ENCODE measurements at regions not wholly inside any gene's neighbourhood (a gene's known extent, or its start where the extent isn't known, plus 50 kb on each side); places are given as distances from the start of the nearest gene placed in this dataset.

GRCh38 chr6:1176567-1176966, 135.3 kb upstream of the FOXQ1 start:
- H3K27ac ChIP-seq (ENCODE audit: extremely low read depth, low read depth, low read length), result no peak overlapping the region
- H3K9me3 ChIP-seq (ENCODE audit: control insufficient read depth, insufficient read depth, low read depth, low read length), result no peaks in the 10 kb centered on the region
- H3K4me1 ChIP-seq (ENCODE audit: control insufficient read depth, insufficient read depth, low read length), result peaks cover 5% of the 10 kb centered on the region; the same call in 1 of the 2 replicates
- no peak overlapping the region for H3K4me3 ChIP-seq (ENCODE audit: low read depth, low read length)
- CTCF ChIA-PET, result interaction anchor here (0.9 kb wide), 1 partner anchor 25 kb away, joined by 4 read pairs; no protein-coding TSS in a partner anchor
- TF ChIP-seq ZBTB8A (tag by site-specific recombination; IDR thresholded peaks at IDR 0.05), result no peak
- peak; percentile 45; the same call in 1 of the 2 replicates for TF ChIP-seq ZBTB20 (tag by site-specific recombination; IDR thresholded peaks at IDR 0.05)
- no peaks in the 10 kb centered on the region for H3K36me3 ChIP-seq (ENCODE audit: control insufficient read depth in 2 of 2, insufficient read depth in 1 of 2, low read length in 2 of 2)
- POLR2A ChIA-PET, result interaction anchor here (0.6 kb wide), 1 partner anchor 236 kb away, joined by 5 read pairs; no protein-coding TSS in a partner anchor

GRCh38 chr6:1175877-1176276, 136.0 kb upstream of the FOXQ1 start:
- no peaks in the 10 kb centered on the region for H3K36me3 ChIP-seq (ENCODE audit: control insufficient read depth in 2 of 2, insufficient read depth in 1 of 2, low read length in 2 of 2)
- CTCF ChIA-PET, result interaction anchor here (0.9 kb wide), 1 partner anchor 25 kb away, joined by 4 read pairs; no protein-coding TSS in a partner anchor
- POLR2A ChIA-PET, result no interaction called here
- H3K4me1 ChIP-seq (ENCODE audit: control insufficient read depth, insufficient read depth, low read length), result peaks cover 8% of the 10 kb centered on the region
- no peak for TF ChIP-seq ZNF837 (tag by site-specific recombination; IDR thresholded peaks at IDR 0.05)
- TF ChIP-seq ZNF146 (tag by site-specific recombination; IDR thresholded peaks at IDR 0.05), result no peak
- no peak for TF ChIP-seq ZNF214 (tag by site-specific recombination; IDR thresholded peaks at IDR 0.05; ENCODE audit: borderline replicate concordance)
- no peak for TF ChIP-seq OVOL3 (tag by site-specific recombination; IDR thresholded peaks at IDR 0.05)
- H3K9me3 ChIP-seq (ENCODE audit: control insufficient read depth, insufficient read depth, low read depth, low read length), result no peaks in the 10 kb centered on the region
- H3K27ac ChIP-seq (ENCODE audit: extremely low read depth, low read depth, low read length), result no peak overlapping the region
- H3K4me3 ChIP-seq (ENCODE audit: low read depth, low read length), result no peak overlapping the region

GRCh38 chr6:1170794-1171193, 141.1 kb upstream of the FOXQ1 start:
- CTCF ChIA-PET, result no interaction called here
- no peaks in the 10 kb centered on the region for H3K9me3 ChIP-seq (ENCODE audit: control insufficient read depth, insufficient read depth, low read depth, low read length)
- POLR2A ChIA-PET, result no interaction called here
- H3K27ac ChIP-seq (ENCODE audit: extremely low read depth, low read depth, low read length), result no peak overlapping the region
- H3K36me3 ChIP-seq (ENCODE audit: control insufficient read depth in 2 of 2, insufficient read depth in 1 of 2, low read length in 2 of 2), result no peaks in the 10 kb centered on the region
- no peak overlapping the region for H3K4me3 ChIP-seq (ENCODE audit: low read depth, low read length)
- H3K4me1 ChIP-seq (ENCODE audit: control insufficient read depth, insufficient read depth, low read length), result peaks cover 8% of the 10 kb centered on the region
- TF ChIP-seq ZNF623 (tag by site-specific recombination; IDR thresholded peaks at IDR 0.05), result no peak
- peak; percentile 88; the same call in 1 of the 2 replicates for TF ChIP-seq ZNF776 (tag by site-specific recombination; IDR thresholded peaks at IDR 0.05; ENCODE audit: borderline replicate concordance)
- TF ChIP-seq GLI4 (tag by site-specific recombination; IDR thresholded peaks at IDR 0.05), result no peak
- peak; percentile 96 for TF ChIP-seq BCL6B (tag by site-specific recombination; IDR thresholded peaks at IDR 0.05)
- TF ChIP-seq TRIM28 (IDR thresholded peaks at IDR 0.05; ENCODE audit: borderline replicate concordance, low read length), result no peak
- TF ChIP-seq ZNF184 (tag by site-specific recombination; IDR thresholded peaks at IDR 0.05), result peak; percentile 63; the same call in 1 of the 2 replicates
- no peak for TF ChIP-seq ZBTB20 (tag by site-specific recombination; IDR thresholded peaks at IDR 0.05)
- no peak for TF ChIP-seq ZNF26 (tag by site-specific recombination; IDR thresholded peaks at IDR 0.05)
- no peak for TF ChIP-seq ZNF16 (tag by site-specific recombination; IDR thresholded peaks at IDR 0.05; ENCODE audit: low read depth)
- 0 out of 2 replicates have a peak, but pooled peaks have one; percentile 19 for TF ChIP-seq ZNF248 (tag by site-specific recombination; IDR thresholded peaks at IDR 0.05)
- TF ChIP-seq HOXC10 (CRISPR knock-in tag; IDR thresholded peaks at IDR 0.05), result no peak
- TF ChIP-seq ZBTB44 (tag by site-specific recombination; IDR thresholded peaks at IDR 0.05), result peak; percentile 59; the same call in 1 of the 2 replicates
- no peak for TF ChIP-seq PBX3 (CRISPR knock-in tag; IDR thresholded peaks at IDR 0.05)
- TF ChIP-seq ZNF561 (tag by site-specific recombination; IDR thresholded peaks at IDR 0.05; ENCODE audit: borderline replicate concordance), result 0 out of 2 replicates have a peak, but pooled peaks have one; percentile 69
- peak; percentile 80; the same call in 1 of the 2 replicates for TF ChIP-seq ZNF350 (tag by site-specific recombination; IDR thresholded peaks at IDR 0.05)
- no peak for TF ChIP-seq BCL11A (tag by site-specific recombination; IDR thresholded peaks at IDR 0.05; ENCODE audit: low read depth)
- TF ChIP-seq ZNF37A (tag by site-specific recombination; IDR thresholded peaks at IDR 0.05), result 0 out of 2 replicates have a peak, but pooled peaks have one; percentile 19
- TF ChIP-seq ZFP41 (tag by site-specific recombination; IDR thresholded peaks at IDR 0.05; ENCODE audit: borderline replicate concordance), result no peak
- TF ChIP-seq ZNF571 (tag by site-specific recombination; IDR thresholded peaks at IDR 0.05), result 0 out of 2 replicates have a peak, but pooled peaks have one; percentile 45
- TF ChIP-seq ZNF488 (tag by site-specific recombination; IDR thresholded peaks at IDR 0.05), result no peak
- TF ChIP-seq ZNF112 (tag by site-specific recombination; IDR thresholded peaks at IDR 0.05), result peak; percentile 73; the same call in 1 of the 2 replicates
